GM18861 (cell line): ENCODE measurements at regions not wholly inside any gene's neighbourhood (a gene's known extent, or its start where the extent isn't known, plus 50 kb on each side); places are given as distances from the start of the nearest gene placed in this dataset.
"Not testable (repeated sequence)": the region's sequence is repeated elsewhere in the genome, so short reads cannot be mapped to it uniquely, and the experiment has no call there.

Experiments
- ATAC-seq: cut with Tn5 transposase; IDR thresholded peaks from one replicate; pipeline ENCODE4 v1.9.1; 2021; ENCODE audit not compliant: unreplicated experiment

- ATAC-seq = no peak
Measured at GRCh38 chr3:635393-635792, 438.8 kb downstream of the CHL1 start.

- no peak for ATAC-seq
Measured at GRCh38 chr3:643376-643775, 446.8 kb downstream of the CHL1 start.

- ATAC-seq = no peak
Measured at GRCh38 chr3:655824-656223, 437.0 kb upstream of the CNTN6 start.

- ATAC-seq = no peak
Measured at GRCh38 chr3:661356-661755, 431.5 kb upstream of the CNTN6 start.

- no peak for ATAC-seq
Measured at GRCh38 chr3:674116-674515, 418.7 kb upstream of the CNTN6 start.

GRCh38 chr3:675846-676245, 417.0 kb upstream of the CNTN6 start:
- ATAC-seq = no peak

GRCh38 chr3:683770-684169, 409.1 kb upstream of the CNTN6 start:
- ATAC-seq = no peak

GRCh38 chr3:690770-691169, 402.1 kb upstream of the CNTN6 start:
- ATAC-seq = no peak

GRCh38 chr3:700514-700913, 392.3 kb upstream of the CNTN6 start:
- ATAC-seq = no peak

- ATAC-seq = no peak
Measured at GRCh38 chr3:707041-707440, 385.8 kb upstream of the CNTN6 start.

- ATAC-seq = no peak
Measured at GRCh38 chr3:713006-713621, 379.7 kb upstream of the CNTN6 start.

GRCh38 chr3:713947-714620, 378.7 kb upstream of the CNTN6 start:
- ATAC-seq = no peak

- no peak for ATAC-seq
Measured at GRCh38 chr3:721086-721485, 371.7 kb upstream of the CNTN6 start.

- ATAC-seq = no peak
Measured at GRCh38 chr3:732326-732928, 360.4 kb upstream of the CNTN6 start.

GRCh38 chr3:733313-733712, 359.5 kb upstream of the CNTN6 start:
- no peak for ATAC-seq

- no peak for ATAC-seq
Measured at GRCh38 chr3:757711-758110, 335.1 kb upstream of the CNTN6 start.

- no peak for ATAC-seq
Measured at GRCh38 chr3:759106-759505, 333.7 kb upstream of the CNTN6 start.

- ATAC-seq = not testable (repeated sequence)
Measured at GRCh38 chr3:773433-773832, 319.4 kb upstream of the CNTN6 start.

GRCh38 chr3:775178-775880, 317.5 kb upstream of the CNTN6 start:
- no peak for ATAC-seq

GRCh38 chr3:780505-780904, 312.3 kb upstream of the CNTN6 start:
- no peak for ATAC-seq

GRCh38 chr3:791442-791841, 301.4 kb upstream of the CNTN6 start:
- ATAC-seq = no peak

GRCh38 chr3:792630-793029, 300.2 kb upstream of the CNTN6 start:
- no peak for ATAC-seq
